ENCODE measurements at regions not wholly inside any gene's neighbourhood (a gene's known extent, or its start where the extent isn't known, plus 50 kb on each side); places are given as distances from the start of the nearest gene placed in this dataset.

- no peak overlapping the region for H3K4me3 ChIP-seq (ENCODE audit: low read depth, low read length)
- H3K36me3 ChIP-seq (ENCODE audit: control insufficient read depth, insufficient read depth, low read length), result no peaks in the 10 kb centered on the region
- no peaks in the 10 kb centered on the region for H3K27me3 ChIP-seq (ENCODE audit: control insufficient read depth, insufficient read depth, low read length)
- CTCF ChIA-PET, result no interaction called here
- POLR2A ChIA-PET, result no interaction called here
- TF ChIP-seq CTCF (IDR thresholded peaks at IDR 0.05; ENCODE audit: insufficient read depth, low read depth, low read length), result no peak
- DNase-seq (ENCODE audit: low read depth), result no peak
These were observed 332.9 kb downstream of the COG6 start for GRCh38 chr13:39988351-39988750.

- no peak for TF ChIP-seq CTCF (IDR thresholded peaks at IDR 0.05; ENCODE audit: insufficient read depth, low read depth, low read length)
- no peaks in the 10 kb centered on the region for H3K36me3 ChIP-seq (ENCODE audit: control insufficient read depth, insufficient read depth, low read length)
- no peak for DNase-seq (ENCODE audit: low read depth)
- no peak overlapping the region for H3K4me3 ChIP-seq (ENCODE audit: low read depth, low read length)
- POLR2A ChIA-PET, result no interaction called here
- no peaks in the 10 kb centered on the region for H3K27me3 ChIP-seq (ENCODE audit: control insufficient read depth, insufficient read depth, low read length)
- CTCF ChIA-PET, result interaction anchor here (0.6 kb wide), 1 partner anchor 1004 kb away, joined by 3 read pairs; no protein-coding TSS in a partner anchor
These were observed 342.7 kb downstream of the COG6 start for GRCh38 chr13:39998166-39998565.

- TF ChIP-seq CTCF (IDR thresholded peaks at IDR 0.05; ENCODE audit: insufficient read depth, low read depth, low read length), result no peak
- Histone ChIP-seq H3K4me3 (ENCODE audit: low read depth, low read length) (no peak overlapping the region), H3K36me3 (ENCODE audit: control insufficient read depth, insufficient read depth, low read length) (no peaks in the 10 kb centered on the region), H3K27me3 (ENCODE audit: control insufficient read depth, insufficient read depth, low read length) (no peaks in the 10 kb centered on the region)
- ChIA-PET POLR2A (no interaction called here), CTCF (no interaction called here)
- no peak for DNase-seq (ENCODE audit: low read depth)
These were observed 346.6 kb downstream of the COG6 start for GRCh38 chr13:40002016-40002415.

GRCh38 chr13:40013554-40013953 lies 358.1 kb downstream of the COG6 start:
- Histone ChIP-seq H3K27me3 (ENCODE audit: control insufficient read depth, insufficient read depth, low read length) (no peaks in the 10 kb centered on the region; the same call in 1 of the 2 replicates), H3K36me3 (ENCODE audit: control insufficient read depth, insufficient read depth, low read length) (no peaks in the 10 kb centered on the region), H3K4me3 (ENCODE audit: low read depth, low read length) (no peak overlapping the region)
- TF ChIP-seq CTCF (IDR thresholded peaks at IDR 0.05; ENCODE audit: insufficient read depth, low read depth, low read length), result no peak
- no peak for DNase-seq (ENCODE audit: low read depth)
- POLR2A ChIA-PET, result no interaction called here
- CTCF ChIA-PET, result no interaction called here

DNA sequence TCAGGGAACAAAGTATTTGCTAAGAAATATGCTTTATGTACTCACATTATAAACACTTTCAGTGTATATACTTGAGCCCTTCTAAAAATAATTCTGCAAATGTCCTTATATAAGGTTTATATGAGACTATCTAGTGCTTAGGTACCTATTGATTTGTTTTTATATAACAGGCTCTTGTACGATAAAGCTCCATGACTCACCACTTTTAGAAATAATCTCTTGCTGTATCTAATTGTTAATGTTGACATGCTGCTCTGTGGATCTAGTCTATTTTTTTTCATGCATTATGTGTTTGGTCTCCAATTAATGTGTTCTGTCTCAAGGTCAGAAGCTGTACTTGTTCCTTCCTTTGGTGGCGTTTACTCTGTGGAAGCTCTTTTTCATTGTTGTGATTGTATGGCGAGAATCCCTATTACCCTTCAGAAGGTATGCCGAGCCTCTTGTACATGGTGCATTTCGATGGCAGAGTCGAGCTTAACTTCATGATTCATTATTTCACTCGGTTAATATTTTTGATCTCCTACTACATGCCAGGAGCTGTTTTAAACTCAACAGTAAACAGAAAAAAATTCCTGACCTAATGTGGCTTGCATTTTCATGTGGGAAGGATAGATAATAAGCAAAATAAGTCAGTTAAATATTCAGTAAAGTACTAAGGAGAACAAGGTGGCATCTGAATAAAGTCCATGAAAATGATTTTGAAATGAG lies 361.6 kb downstream of the COG6 start:
- Histone ChIP-seq H3K36me3 (ENCODE audit: control insufficient read depth, insufficient read depth, low read length) (no peaks in the 10 kb centered on the region), H3K27me3 (ENCODE audit: control insufficient read depth, insufficient read depth, low read length) (no peaks in the 10 kb centered on the region; the same call in 1 of the 2 replicates), H3K4me3 (ENCODE audit: low read depth, low read length) (no peak overlapping the region)
- no peak for DNase-seq (ENCODE audit: low read depth)
- ChIA-PET CTCF (no interaction called here), POLR2A (no interaction called here)
- no peak for TF ChIP-seq CTCF (IDR thresholded peaks at IDR 0.05; ENCODE audit: insufficient read depth, low read depth, low read length)
